Osteocyte (in vitro differentiated cells): ENCODE measurements at regions not wholly inside any gene's neighbourhood (a gene's known extent, or its start where the extent isn't known, plus 50 kb on each side); places are given as distances from the start of the nearest gene placed in this dataset.

ENCODE experiments used
- DNase-seq: peaks from one replicate; pipeline ENCODE4 v3.0.0; 2021; ENCODE audit warnings: mixed read lengths; ENCODE audit not compliant: unreplicated experiment; ENCODE audit errors: extremely low spot score
- H3K27ac Mint-ChIP-seq: one replicate; pipeline ENCODE4 v1.8.0; 2021; ENCODE audit warnings: mild to moderate bottlenecking, mixed read lengths; ENCODE audit not compliant: unreplicated experiment
- H3K27me3 Mint-ChIP-seq: one replicate; pipeline ENCODE4 v1.8.0; 2021; ENCODE audit warnings: mixed read lengths; ENCODE audit not compliant: unreplicated experiment
- H3K36me3 Mint-ChIP-seq: one replicate; pipeline ENCODE4 v1.8.0; 2021; ENCODE audit warnings: mixed read lengths; ENCODE audit not compliant: unreplicated experiment
- H3K4me1 Mint-ChIP-seq: one replicate; pipeline ENCODE4 v1.8.0; 2021; ENCODE audit warnings: mixed read lengths; ENCODE audit not compliant: unreplicated experiment
- H3K4me3 Mint-ChIP-seq: one replicate; pipeline ENCODE4 v1.8.0; 2021; ENCODE audit warnings: mild to moderate bottlenecking, moderate library complexity, mixed read lengths; ENCODE audit not compliant: unreplicated experiment
- H3K9me3 Mint-ChIP-seq: one replicate; pipeline ENCODE4 v1.8.0; 2021; ENCODE audit warnings: mixed read lengths; ENCODE audit not compliant: unreplicated experiment
- TF ChIP-seq, protein P1 (sequence below): fragments of 200-600 bp; sonication (generic); IDR thresholded peaks from 2 replicates; pipeline ENCODE4 v1.5.0; 2021; ENCODE audit warnings: antibody characterized with exemption, mild to moderate bottlenecking, moderate library complexity

DNA sequence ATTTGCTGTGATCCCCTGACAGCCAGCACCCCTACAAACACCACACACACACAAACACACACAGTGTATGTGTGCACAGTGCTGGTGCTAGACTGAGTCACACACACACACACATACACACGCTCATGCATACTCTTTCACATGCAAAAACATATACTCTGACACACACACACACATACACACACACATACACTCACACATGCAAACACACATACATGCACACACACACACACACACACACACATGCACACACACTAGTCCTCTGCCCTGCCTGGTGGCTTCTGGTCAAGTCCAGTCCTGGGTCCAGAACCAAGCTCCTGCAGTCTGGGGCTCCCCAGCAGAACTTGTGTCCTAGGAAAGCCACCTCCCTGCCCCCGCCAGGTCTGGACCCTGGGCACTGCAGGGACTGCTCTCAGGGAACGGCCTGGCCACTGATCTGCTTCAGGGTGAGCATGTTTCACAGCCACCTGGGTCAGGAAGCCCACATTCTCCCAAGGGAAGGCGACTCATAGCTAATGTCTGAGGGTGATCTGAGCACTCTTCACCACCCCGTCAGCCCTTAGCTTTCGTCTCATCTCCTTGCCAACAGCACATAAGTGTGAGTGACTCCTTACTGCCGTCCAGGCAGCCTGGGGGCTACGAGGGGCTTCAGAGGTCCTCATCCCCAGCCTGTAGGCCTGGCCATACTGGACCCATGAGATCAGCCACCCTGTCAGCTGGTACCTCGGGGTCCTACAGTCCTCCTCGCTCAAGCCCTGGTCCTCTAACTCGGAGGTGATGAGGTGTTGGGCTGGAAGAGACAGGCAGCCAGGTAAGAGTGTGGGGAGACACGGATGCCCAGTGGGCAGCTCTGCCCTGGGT is 88.1 kb downstream of the MCFD2 start:
- Mint-ChIP-seq H3K4me1 (peaks cover 22% of the 10 kb centered on the region), H3K9me3 (no peaks in the 10 kb centered on the region), H3K36me3 (no peaks in the 10 kb centered on the region), H3K27me3 (no peaks in the 10 kb centered on the region), H3K4me3 (no peak overlapping the region), H3K27ac (no peak overlapping the region)
- no peak for DNase-seq
- TF ChIP-seq, protein P1, sequence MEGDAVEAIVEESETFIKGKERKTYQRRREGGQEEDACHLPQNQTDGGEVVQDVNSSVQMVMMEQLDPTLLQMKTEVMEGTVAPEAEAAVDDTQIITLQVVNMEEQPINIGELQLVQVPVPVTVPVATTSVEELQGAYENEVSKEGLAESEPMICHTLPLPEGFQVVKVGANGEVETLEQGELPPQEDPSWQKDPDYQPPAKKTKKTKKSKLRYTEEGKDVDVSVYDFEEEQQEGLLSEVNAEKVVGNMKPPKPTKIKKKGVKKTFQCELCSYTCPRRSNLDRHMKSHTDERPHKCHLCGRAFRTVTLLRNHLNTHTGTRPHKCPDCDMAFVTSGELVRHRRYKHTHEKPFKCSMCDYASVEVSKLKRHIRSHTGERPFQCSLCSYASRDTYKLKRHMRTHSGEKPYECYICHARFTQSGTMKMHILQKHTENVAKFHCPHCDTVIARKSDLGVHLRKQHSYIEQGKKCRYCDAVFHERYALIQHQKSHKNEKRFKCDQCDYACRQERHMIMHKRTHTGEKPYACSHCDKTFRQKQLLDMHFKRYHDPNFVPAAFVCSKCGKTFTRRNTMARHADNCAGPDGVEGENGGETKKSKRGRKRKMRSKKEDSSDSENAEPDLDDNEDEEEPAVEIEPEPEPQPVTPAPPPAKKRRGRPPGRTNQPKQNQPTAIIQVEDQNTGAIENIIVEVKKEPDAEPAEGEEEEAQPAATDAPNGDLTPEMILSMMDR: no peak

DNA sequence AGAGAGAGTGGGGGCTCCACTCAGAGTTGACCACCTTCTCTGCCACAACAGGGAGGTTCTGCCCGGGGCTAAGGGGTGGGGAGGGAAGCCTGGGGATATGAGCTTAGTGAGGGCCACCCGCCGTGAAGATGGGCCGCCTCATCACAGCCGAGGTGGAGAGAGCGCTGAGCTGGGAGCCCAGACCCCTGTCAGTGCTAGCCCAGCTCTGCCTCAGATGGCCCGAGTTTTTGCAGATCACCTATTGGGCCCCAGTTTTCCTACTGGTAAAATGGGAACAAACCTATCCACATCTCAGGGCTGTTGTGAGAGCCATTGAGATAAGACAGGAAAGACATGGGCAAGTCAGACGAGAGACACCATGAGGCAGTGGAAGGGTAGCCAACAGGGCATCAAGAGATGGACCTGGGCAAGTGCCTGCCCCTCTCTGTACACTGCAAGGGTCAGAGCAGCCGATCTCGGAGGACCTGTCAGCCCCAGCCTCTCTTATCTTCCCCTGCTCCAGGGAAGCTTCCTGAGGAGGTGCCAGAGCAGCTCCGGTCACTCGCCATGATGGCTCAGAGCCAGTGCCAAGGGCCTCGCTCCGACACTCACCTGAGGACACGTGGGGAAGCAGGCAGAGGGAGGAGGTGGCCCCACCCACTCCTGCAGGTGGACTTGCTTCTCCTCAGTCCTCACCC is 88.9 kb downstream of the MCFD2 start:
- H3K4me1 Mint-ChIP-seq: peaks cover 22% of the 10 kb centered on the region
- no peak for DNase-seq
- H3K27ac Mint-ChIP-seq: no peak overlapping the region
- H3K27me3 Mint-ChIP-seq: no peaks in the 10 kb centered on the region
- TF ChIP-seq, protein P1: no peak
- no peaks in the 10 kb centered on the region for H3K36me3 Mint-ChIP-seq
- no peaks in the 10 kb centered on the region for H3K9me3 Mint-ChIP-seq
- H3K4me3 Mint-ChIP-seq: no peak overlapping the region

DNA sequence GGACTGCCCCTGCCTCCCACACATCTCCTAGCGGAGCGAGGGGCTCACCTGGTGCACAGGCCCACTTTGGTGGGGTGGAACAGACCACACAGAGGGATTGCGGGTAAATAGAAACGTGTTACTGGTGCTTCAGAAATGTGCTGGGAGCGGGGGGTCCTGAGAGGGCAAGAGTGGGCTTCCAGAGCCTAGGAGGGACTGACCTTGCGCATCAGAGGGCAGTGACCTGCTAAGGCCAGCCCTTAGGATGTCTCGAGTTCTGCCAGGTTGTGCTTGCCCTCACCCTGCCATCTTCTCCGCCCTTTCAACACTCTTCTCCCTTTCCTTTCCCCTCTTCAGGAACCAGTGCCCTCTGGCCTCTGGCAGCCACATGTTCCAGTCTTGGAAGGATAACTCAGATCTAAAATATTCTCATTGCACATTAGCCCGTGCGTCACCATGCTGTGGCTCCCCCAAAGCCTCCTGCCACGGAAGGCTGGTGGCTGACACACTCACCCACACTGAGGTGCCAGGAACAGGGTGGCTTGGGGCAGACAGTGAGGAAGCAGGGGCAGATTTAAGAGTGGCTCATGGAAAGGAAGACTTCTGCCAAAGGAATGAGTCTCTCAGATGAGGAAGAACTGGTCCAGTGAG is 89.6 kb downstream of the MCFD2 start:
- no peak overlapping the region for H3K27ac Mint-ChIP-seq
- H3K36me3 Mint-ChIP-seq: no peaks in the 10 kb centered on the region
- H3K4me3 Mint-ChIP-seq: no peak overlapping the region
- TF ChIP-seq, protein P1: no peak
- no peak for DNase-seq
- H3K27me3 Mint-ChIP-seq: no peaks in the 10 kb centered on the region
- no peaks in the 10 kb centered on the region for H3K9me3 Mint-ChIP-seq
- H3K4me1 Mint-ChIP-seq: peaks cover 18% of the 10 kb centered on the region

DNA sequence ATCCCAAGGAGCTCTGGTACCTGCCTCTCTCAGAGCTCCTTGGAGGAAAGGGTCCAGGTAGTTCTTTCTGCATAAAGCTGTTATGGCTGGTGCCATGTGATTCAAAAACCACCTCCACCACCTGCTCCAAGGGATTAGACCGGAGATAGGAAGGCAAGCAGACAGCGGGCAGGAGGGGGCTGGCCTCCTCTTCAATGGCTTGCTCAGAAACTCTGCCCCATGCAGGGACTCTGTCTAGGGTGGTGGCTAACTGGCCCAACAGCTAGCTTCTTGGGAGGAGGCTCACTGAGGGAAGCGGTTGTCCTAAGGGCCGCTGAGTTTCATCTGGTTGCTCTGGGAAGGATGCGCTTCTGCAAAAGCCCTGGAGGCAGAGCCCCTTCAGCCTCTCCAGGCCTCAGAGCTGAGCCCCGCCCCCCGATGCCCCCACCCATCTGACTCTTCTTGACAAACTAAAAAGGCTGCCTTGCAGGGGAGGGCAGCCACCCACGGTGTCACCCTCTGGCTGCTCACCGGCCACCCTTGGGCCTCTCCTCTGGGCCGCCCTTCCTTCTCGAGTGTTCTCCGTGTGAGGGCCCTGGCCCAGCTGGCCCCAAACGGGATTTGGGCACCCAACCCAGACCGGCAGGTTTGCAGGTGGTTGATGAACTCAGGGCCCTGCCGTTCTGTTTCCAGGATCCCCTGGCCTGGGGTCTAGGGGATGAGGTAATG is 90.2 kb downstream of the MCFD2 start:
- TF ChIP-seq, protein P1: no peak
- DNase-seq: no peak
- Mint-ChIP-seq H3K36me3 (no peaks in the 10 kb centered on the region), H3K27ac (no peak overlapping the region), H3K4me3 (no peak overlapping the region), H3K4me1 (peaks cover 17% of the 10 kb centered on the region), H3K9me3 (no peaks in the 10 kb centered on the region), H3K27me3 (no peaks in the 10 kb centered on the region)
